ENCODE measurements at regions not wholly inside any gene's neighbourhood (a gene's known extent, or its start where the extent isn't known, plus 50 kb on each side); places are given as distances from the start of the nearest gene placed in this dataset.

GRCh38 chrX:102988517-102988916 lies 51.4 kb downstream of the RAB40AL start (continued):
- TF ChIP-seq ZBTB44 (CRISPR knock-in tag; IDR thresholded peaks at IDR 0.05), result no peak
- TF ChIP-seq ZNF703 (CRISPR knock-in tag; IDR thresholded peaks at IDR 0.05; ENCODE audit: borderline replicate concordance), result no peak
- TF ChIP-seq, protein P1, sequence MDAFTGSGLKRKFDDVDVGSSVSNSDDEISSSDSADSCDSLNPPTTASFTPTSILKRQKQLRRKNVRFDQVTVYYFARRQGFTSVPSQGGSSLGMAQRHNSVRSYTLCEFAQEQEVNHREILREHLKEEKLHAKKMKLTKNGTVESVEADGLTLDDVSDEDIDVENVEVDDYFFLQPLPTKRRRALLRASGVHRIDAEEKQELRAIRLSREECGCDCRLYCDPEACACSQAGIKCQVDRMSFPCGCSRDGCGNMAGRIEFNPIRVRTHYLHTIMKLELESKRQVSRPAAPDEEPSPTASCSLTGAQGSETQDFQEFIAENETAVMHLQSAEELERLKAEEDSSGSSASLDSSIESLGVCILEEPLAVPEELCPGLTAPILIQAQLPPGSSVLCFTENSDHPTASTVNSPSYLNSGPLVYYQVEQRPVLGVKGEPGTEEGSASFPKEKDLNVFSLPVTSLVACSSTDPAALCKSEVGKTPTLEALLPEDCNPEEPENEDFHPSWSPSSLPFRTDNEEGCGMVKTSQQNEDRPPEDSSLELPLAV (CRISPR knock-in tag; conservative IDR thresholded peaks at IDR 0.05; ENCODE audit: low read depth), result no peak

GRCh38 chrX:102995316-102995715 lies 58.2 kb downstream of the RAB40AL start:
- intact Hi-C loops (cut with micrococcal nuclease; ENCODE audit: unreplicated experiment) (loop anchor here (2.0 kb wide), 1 partner anchor 67 kb away; no protein-coding TSS in a partner anchor), in situ Hi-C loops (cut with HindIII; ENCODE audit: extremely low pct_ligation_motif_present, low pct_unique_long_range_greater_than_20kb) (no loop called here)
- FAIRE-seq, result no peak
- 78% methylated on average over 1 of the region's 1 CpG for WGBS (ENCODE audit: low lambda C conversion rate)
- H3K79me2 ChIP-seq (ENCODE audit: insufficient read depth, low read length), result no peaks in the 10 kb centered on the region
- BruUV-seq (replicated peaks), result no TSS peak
- H3K27ac ChIP-seq (ENCODE audit: extremely low read length, insufficient read depth, low read length), result no peak overlapping the region
- no peak overlapping the region for H3K9ac ChIP-seq (ENCODE audit: insufficient read depth, low read depth, low read length)
- no peaks in the 10 kb centered on the region for H3K4me1 ChIP-seq (ENCODE audit: insufficient read depth, low read length)
- H3K36me3 ChIP-seq (replicated peaks in 1 of 2; ENCODE audit: control insufficient read depth in 1 of 2, insufficient read depth in 2 of 2, low read length in 2 of 2), result no peaks in the 10 kb centered on the region
- POLR2A ChIA-PET, result no interaction called here
- no peaks in the 10 kb centered on the region for H3K27me3 ChIP-seq (ENCODE audit: control insufficient read depth in 1 of 2, insufficient read depth in 2 of 2, low read length in 2 of 2)
- H3K9me3 ChIP-seq (ENCODE audit: low read length), result no peaks in the 10 kb centered on the region
- CTCF ChIA-PET (ENCODE audit: low intra/inter-chr PET ratio, low total read pairs), result no interaction called here
- no peak for DNase-seq (ENCODE audit: low spot score)
- no peak overlapping the region for H3K4me3 ChIP-seq (replicated peaks in 1 of 3; ENCODE audit: insufficient read depth in 1 of 3, low read depth in 2 of 3, low read length in 3 of 3)
- no peaks in the 10 kb centered on the region for H4K20me1 ChIP-seq (ENCODE audit: insufficient read depth, low read length)
- H2AFZ ChIP-seq (ENCODE audit: low read length), result no peak overlapping the region
- no peak overlapping the region for H3K4me2 ChIP-seq (ENCODE audit: low read depth, low read length)
- TF ChIP-seq, protein P2, sequence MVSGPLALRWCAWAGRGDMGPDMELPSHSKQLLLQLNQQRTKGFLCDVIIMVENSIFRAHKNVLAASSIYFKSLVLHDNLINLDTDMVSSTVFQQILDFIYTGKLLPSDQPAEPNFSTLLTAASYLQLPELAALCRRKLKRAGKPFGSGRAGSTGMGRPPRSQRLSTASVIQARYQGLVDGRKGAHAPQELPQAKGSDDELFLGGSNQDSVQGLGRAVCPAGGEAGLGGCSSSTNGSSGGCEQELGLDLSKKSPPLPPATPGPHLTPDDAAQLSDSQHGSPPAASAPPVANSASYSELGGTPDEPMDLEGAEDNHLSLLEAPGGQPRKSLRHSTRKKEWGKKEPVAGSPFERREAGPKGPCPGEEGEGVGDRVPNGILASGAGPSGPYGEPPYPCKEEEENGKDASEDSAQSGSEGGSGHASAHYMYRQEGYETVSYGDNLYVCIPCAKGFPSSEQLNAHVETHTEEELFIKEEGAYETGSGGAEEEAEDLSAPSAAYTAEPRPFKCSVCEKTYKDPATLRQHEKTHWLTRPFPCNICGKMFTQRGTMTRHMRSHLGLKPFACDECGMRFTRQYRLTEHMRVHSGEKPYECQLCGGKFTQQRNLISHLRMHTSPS (CRISPR knock-in tag; IDR thresholded peaks at IDR 0.05; ENCODE audit: low read depth), result no peak
- TF ChIP-seq PHF21A (CRISPR knock-in tag; IDR thresholded peaks at IDR 0.05) (no peak), ZNF839 (CRISPR knock-in tag; IDR thresholded peaks at IDR 0.05; ENCODE audit: borderline replicate concordance) (no peak), ZNF891 (CRISPR knock-in tag; IDR thresholded peaks at IDR 0.05) (no peak), KLF6 (CRISPR knock-in tag; IDR thresholded peaks at IDR 0.05) (no peak), ZNF552 (CRISPR knock-in tag; IDR thresholded peaks at IDR 0.05; ENCODE audit: borderline replicate concordance) (no peak), ZNF605 (CRISPR knock-in tag; IDR thresholded peaks at IDR 0.05) (no peak), POLR2G (IDR thresholded peaks at IDR 0.05; ENCODE audit: low read depth, low read length) (no peak), GLI4 (CRISPR knock-in tag; IDR thresholded peaks at IDR 0.05; ENCODE audit: borderline replicate concordance) (no peak)
- TF ChIP-seq, protein P3, sequence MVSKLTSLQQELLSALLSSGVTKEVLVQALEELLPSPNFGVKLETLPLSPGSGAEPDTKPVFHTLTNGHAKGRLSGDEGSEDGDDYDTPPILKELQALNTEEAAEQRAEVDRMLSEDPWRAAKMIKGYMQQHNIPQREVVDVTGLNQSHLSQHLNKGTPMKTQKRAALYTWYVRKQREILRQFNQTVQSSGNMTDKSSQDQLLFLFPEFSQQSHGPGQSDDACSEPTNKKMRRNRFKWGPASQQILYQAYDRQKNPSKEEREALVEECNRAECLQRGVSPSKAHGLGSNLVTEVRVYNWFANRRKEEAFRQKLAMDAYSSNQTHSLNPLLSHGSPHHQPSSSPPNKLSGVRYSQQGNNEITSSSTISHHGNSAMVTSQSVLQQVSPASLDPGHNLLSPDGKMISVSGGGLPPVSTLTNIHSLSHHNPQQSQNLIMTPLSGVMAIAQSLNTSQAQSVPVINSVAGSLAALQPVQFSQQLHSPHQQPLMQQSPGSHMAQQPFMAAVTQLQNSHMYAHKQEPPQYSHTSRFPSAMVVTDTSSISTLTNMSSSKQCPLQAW (CRISPR knock-in tag; IDR thresholded peaks at IDR 0.05), result no peak
- no peak for ATAC-seq

Measured in HepG2 (cell line).